HG03039 (cell line): ENCODE measurements at regions not wholly inside any gene's neighbourhood (a gene's known extent, or its start where the extent isn't known, plus 50 kb on each side); places are given as distances from the start of the nearest gene placed in this dataset.

Experiments used
- ATAC-seq: cut with Tn5 transposase; IDR thresholded peaks from one replicate; pipeline ENCODE4 v1.9.1; 2021; ENCODE audit warnings: mild to moderate bottlenecking, moderate library complexity; ENCODE audit not compliant: unreplicated experiment

- ATAC-seq: no peak
Observed at GRCh38 chr18:45412577-45412976, 202.7 kb upstream of the SLC14A2 start.

- no peak for ATAC-seq
Observed at GRCh38 chr18:45413180-45413836, 202.0 kb upstream of the SLC14A2 start.

- ATAC-seq: no peak
Observed at GRCh38 chr18:45415614-45416013, 199.7 kb upstream of the SLC14A2 start.

DNA sequence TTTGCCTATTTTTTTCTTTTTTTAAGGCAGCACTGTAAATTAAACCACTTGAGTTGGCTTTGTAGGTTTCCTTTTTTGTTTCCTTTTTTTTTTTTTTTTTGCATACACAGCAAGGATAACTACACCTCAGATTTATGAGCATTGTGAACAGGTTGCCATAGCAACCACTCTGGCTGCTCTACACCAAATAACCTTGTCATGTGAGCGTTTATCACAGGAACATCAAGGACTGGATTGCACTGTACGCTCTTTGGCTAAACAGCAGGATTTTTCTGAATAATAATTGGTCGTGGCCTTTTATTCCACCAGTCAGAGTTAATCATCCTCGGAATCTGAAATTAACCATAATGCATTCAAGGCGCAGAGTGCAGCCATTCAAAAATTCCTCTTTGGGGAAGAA, 199.1 kb upstream of the SLC14A2 start:
- ATAC-seq: no peak

DNA sequence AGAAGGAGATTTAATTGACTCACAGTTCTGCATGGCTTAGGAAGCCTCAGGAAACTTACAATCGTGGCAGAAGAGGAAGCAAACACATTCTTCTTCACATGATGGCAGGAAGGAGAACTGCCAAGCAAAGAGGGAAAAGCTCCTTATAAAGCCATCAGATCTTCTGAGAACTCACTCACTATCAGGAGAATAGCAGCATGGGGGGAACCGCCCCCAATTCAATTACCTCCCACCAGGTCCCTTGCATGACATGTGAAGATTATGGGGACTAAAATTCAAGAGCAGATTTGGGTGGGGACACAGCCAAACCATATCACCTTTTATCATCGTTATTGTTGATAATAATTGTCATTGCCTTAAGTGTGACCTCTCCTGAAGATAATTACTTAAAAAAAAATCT, 197.9 kb upstream of the SLC14A2 start:
- no peak for ATAC-seq

DNA sequence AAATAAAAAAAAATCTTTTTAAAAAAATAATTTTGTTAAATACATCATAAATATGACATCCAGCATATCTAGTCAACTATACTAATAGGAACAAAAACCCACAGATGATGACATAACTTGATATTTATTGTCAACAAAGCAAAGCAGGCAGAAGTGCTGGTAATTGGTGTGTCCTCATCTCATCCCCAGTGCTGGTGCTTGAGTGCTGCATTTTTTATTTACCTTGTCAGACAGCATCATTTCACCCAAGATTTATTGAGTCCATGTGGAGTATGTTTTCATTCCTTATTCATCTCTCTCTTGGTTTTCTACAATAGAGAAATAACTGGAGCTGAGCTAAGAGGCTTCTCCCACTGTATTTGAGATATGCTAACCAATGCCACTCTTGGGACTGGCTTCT, 191.6 kb upstream of the SLC14A2 start:
- no peak for ATAC-seq

DNA sequence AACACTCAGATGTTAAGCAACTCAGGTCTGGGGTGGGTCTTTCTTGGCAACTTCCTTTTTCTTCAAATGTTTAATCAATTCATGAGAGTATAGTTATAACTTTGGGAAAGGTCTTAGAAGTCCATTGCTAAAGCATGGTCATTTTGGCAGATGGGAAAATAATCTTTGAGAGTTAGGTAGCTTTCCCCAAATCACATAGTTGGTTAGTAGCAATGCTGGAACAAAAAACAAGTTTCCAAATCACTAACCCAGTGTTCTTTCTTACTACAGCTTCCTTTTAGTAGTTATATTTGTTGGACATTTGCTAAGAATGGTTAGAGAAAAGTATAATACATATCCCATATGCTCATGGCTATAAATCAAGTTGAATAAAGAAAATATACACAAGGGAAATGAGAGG, 185.2 kb upstream of the SLC14A2 start:
- no peak for ATAC-seq

- ATAC-seq: no peak
Observed at GRCh38 chr18:45435810-45436209, 179.5 kb upstream of the SLC14A2 start.

GRCh38 chr18:45437366-45437765, 177.9 kb upstream of the SLC14A2 start:
- ATAC-seq: no peak

DNA sequence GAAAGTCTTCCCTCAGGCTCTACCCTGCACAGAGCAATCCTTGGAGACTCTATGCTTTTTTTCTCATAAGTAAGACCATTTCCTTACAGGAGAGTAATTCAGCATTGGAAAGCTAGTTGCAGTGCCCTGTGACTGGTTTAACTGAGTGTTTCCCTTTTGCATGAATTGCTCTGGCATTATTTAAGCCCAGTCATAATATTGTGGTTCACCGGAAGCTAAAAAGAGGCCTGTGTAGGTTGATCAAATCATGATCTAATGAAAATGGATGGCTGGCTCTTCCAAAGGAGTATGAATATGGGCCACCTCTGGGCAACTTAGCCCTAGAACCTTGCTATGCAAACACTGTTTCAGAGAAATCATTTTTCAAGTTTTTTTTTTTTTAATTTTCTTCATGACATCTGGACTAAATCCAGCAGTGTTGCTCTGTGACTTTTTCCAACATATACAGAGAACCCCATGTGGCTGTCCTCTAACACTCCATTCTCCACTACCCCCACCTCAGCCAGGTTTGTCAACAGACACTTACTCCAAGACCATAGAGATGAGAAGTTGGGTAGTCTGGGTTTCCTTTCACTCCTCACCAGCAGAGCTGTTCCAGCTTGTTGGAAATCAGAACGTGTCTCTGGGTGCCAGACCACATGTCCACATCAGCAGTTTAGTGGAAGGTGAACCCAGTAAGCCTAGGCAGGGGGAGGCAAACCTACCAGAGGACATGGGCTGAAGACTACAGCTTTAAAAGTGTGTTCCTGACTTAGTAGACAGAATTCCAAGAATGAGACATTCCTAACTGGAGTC, 175.2 kb upstream of the SLC14A2 start:
- ATAC-seq: no peak

GRCh38 chr18:45441110-45441847, 174.0 kb upstream of the SLC14A2 start:
- ATAC-seq: no peak

GRCh38 chr18:45444040-45444439, 171.2 kb upstream of the SLC14A2 start:
- no peak for ATAC-seq

- ATAC-seq: no peak
Observed at GRCh38 chr18:45447355-45448265, 167.7 kb upstream of the SLC14A2 start.

DNA sequence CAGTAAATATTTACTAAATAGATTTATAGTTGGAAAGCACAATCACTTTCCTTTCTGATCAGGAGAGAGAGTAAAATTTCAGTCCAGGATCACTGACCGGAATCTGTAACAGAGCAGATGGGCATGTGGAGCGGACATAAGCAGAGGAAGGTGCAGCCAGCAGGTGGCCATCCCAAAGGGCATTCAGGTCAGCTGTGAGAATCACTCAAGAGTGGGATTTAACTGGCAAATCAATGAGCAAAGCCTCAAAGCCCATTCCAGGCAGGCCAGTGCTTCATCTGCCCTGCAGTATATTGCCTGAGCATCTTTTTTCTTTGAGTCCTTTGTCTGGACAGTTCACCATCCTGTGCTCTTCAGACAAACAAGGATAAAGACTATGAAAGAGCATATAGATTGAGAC, 166.4 kb upstream of the SLC14A2 start:
- no peak for ATAC-seq

GRCh38 chr18:45449418-45450227, 165.7 kb upstream of the SLC14A2 start:
- ATAC-seq: no peak

DNA sequence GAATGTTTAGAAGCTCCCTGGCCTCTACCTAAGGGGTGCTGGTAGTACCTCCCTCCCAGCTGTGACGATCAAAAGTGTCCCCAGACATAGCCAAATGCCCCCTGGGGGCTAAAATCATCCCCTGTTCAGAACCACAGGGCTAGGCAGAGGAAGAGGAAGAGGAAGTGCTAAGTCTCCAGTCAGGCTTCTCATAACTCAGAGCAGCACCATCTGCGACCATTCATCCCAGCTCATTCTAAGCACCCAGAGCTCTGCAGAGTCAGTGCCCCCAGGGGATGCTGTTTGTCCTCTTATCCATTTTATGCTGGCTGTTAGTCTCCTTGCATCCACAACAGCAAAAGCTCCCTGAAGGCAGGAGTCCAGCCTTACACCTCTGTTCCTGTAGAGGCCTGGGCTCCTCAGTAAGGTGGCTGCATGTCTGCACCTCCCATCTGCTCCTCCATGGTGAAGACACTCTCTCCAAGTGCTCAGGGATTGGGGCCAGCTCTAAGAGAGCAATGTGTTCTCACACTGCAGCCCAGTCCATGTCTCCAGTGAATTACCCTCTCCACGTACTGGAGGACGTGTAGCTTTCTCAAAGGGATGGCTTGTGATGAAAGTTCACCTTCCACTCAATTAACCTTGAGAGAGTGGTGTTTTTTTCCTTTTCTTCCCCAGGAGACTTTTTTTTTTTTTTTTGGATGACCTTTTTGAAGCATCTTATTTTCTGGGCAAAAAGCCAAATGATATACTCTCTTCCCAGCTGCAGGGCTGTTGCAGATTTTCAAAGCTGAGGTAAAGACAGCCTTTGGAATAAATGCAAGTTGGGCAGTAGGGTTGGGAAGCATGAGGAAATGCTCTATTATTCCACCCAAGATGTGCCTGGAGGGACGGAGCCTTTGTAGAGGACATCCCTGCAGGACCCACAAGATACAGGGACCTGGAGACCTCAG, 158.9 kb upstream of the SLC14A2 start:
- no peak for ATAC-seq

DNA sequence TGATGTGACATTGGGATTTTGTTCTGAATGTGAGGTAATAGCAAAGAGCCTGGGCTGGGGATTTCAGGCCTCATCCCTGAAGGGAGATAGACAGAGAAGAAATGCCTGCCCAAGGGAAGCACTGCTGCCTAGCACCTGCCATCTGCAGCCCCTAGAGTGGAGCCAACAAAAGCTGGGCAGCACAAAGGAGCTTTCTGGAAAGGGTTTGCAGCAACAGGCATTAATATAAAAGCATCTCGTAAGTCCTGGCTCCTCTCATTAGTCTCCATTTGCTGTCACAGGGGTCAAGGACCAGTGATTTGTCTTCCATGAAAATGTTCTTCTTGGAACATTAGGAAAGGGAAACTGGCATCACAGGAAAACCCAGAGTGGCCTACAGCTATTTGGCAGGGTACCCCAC, 157.2 kb upstream of the SLC14A2 start:
- no peak for ATAC-seq

DNA sequence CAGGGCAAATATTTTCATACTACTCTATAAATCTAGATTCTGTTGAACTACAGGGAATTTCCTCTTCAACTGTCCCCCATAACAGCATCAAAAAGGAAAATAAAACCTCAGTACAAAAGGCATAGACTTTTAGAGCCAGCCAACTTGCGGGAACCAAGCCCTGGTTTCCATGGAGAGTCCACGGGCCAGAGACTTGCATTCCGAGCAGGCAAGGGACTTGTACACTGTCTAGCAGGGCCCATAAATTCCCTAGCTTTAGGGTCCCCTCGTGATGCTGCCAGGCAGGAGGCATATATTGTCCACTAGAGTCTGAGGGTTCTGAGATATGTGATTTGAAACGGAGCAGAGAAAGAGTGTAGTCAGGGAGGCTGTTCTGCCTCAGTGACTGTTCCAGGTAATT, 153.1 kb upstream of the SLC14A2 start:
- ATAC-seq: no peak

DNA sequence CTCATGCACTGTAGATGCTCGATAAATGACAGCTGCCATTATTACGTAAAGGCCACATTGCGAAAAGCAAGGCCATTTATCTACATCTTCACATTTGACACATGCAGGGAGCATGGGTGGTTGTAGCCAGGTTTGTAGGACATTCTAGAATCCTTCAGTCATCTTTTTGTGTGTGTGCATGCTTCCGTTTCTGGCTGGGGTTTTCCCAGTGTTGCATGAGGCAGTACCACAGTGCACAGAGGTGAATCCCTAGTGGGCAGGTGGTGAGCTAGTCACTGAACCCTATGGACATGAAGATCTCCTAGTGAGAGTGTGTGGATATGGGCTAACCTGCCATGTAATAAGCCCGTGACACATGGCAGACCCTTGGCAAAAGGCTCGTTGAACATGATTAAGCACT, 151.8 kb upstream of the SLC14A2 start:
- ATAC-seq: no peak
